ENCODE measurements at regions not wholly inside any gene's neighbourhood (a gene's known extent, or its start where the extent isn't known, plus 50 kb on each side); places are given as distances from the start of the nearest gene placed in this dataset.

DNA sequence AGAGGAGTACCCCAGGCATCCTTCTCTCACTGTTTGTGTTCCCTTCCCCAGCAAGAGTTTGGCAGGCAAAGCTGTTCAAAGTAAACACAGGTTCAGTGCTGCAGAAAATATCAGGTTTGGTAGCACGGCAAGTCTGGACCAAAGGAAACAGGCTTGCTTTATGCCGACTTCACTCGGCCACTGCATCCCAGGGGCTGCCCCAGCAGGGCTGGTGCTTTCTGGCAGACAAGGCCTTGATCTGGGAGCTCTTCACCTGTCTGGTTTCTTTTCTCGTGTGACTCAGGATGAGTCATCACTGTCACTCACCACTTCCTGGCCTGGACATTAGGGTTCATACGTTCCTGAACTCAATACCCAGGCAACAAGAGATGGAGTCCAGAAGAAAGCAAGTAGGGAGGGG is 52.6 kb upstream of the NAV2 start:
- TF ChIP-seq, protein P1, sequence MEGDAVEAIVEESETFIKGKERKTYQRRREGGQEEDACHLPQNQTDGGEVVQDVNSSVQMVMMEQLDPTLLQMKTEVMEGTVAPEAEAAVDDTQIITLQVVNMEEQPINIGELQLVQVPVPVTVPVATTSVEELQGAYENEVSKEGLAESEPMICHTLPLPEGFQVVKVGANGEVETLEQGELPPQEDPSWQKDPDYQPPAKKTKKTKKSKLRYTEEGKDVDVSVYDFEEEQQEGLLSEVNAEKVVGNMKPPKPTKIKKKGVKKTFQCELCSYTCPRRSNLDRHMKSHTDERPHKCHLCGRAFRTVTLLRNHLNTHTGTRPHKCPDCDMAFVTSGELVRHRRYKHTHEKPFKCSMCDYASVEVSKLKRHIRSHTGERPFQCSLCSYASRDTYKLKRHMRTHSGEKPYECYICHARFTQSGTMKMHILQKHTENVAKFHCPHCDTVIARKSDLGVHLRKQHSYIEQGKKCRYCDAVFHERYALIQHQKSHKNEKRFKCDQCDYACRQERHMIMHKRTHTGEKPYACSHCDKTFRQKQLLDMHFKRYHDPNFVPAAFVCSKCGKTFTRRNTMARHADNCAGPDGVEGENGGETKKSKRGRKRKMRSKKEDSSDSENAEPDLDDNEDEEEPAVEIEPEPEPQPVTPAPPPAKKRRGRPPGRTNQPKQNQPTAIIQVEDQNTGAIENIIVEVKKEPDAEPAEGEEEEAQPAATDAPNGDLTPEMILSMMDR (IDR thresholded peaks at IDR 0.05; ENCODE audit: control extremely low read depth in 1 of 3, insufficient read depth in 1 of 3, low read depth in 1 of 3, low read length in 3 of 3) = no peak
- no peak for TF ChIP-seq POLR2A (IDR thresholded peaks at IDR 0.05; ENCODE audit: control extremely low read depth in 1 of 2, low read depth in 2 of 2, low read length in 2 of 2)
- TF ChIP-seq, protein P2, sequence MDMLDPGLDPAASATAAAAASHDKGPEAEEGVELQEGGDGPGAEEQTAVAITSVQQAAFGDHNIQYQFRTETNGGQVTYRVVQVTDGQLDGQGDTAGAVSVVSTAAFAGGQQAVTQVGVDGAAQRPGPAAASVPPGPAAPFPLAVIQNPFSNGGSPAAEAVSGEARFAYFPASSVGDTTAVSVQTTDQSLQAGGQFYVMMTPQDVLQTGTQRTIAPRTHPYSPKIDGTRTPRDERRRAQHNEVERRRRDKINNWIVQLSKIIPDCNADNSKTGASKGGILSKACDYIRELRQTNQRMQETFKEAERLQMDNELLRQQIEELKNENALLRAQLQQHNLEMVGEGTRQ (IDR thresholded peaks at IDR 0.05; ENCODE audit: low read length) = no peak
- no peak for TF ChIP-seq EZH2 (IDR thresholded peaks at IDR 0.05; ENCODE audit: low read depth, low read length, severe bottlenecking)
- no peak for TF ChIP-seq NRF1 (IDR thresholded peaks at IDR 0.05; ENCODE audit: low read depth, low read length)
- TF ChIP-seq FOSL1 (IDR thresholded peaks at IDR 0.05; ENCODE audit: insufficient read depth, low read depth, low read length) = no peak
- no peak for TF ChIP-seq KDM4A (IDR thresholded peaks at IDR 0.05; ENCODE audit: low read depth, low read length, severe bottlenecking)
- TF ChIP-seq HDAC2 (IDR thresholded peaks at IDR 0.05; ENCODE audit: borderline replicate concordance in 1 of 2, low read depth in 2 of 2, low read length in 2 of 2) = no peak
- TF ChIP-seq JUND (IDR thresholded peaks at IDR 0.05; ENCODE audit: low read length) = peak; percentile 69; the same call in 1 of the 2 replicates
- TF ChIP-seq SIN3A (conservative IDR thresholded peaks at IDR 0.05 in 1 of 2, IDR thresholded peaks at IDR 0.05 in 1 of 2; ENCODE audit: low read depth in 1 of 2, low read length in 2 of 2) = no peak
- no peak for TF ChIP-seq EP300 (IDR thresholded peaks at IDR 0.05; ENCODE audit: borderline replicate concordance in 1 of 2, low read depth in 2 of 2, low read length in 2 of 2)
- TF ChIP-seq MAFK (IDR thresholded peaks at IDR 0.05; ENCODE audit: low read depth, low read length) = no peak
